Keratinocyte (primary cell): ENCODE measurements at regions not wholly inside any gene's neighbourhood (a gene's known extent, or its start where the extent isn't known, plus 50 kb on each side); places are given as distances from the start of the nearest gene placed in this dataset.
A peak's percentile ranks its signal among the peaks of the same experiment; 100 is the strongest.

Experiments used
- DNase-seq: peaks from one replicate; pipeline ENCODE4 v3.0.0-alpha.2; 2011; ENCODE audit warnings: low read depth, missing footprints, low spot score
- FAIRE-seq: peaks from 2 replicates; lab custom pipeline; 2011; peaks lifted over from hg19 to GRCh38; lab: Jason Lieb, UNC
- H2AFZ ChIP-seq: 2 replicates; pipeline ENCODE4 v1.6.0; 2012; ENCODE audit warnings: low read length, control low read depth, inconsistent platforms; ENCODE audit not compliant: control insufficient read depth
- H3K27ac ChIP-seq: 2 replicates; pipeline ENCODE4 v1.5.1; 2011; ENCODE audit warnings: low read length; ENCODE audit not compliant: control insufficient read depth, insufficient read depth
- H3K27me3 ChIP-seq: 3 replicates; pipeline ENCODE4 v1.6.0; 2011; ENCODE audit warnings: low read length; ENCODE audit not compliant: control insufficient read depth, insufficient read depth; ENCODE audit errors: extremely low read depth
- H3K36me3 ChIP-seq, 2 experiments: 2 replicates in 1 of 2; 3 replicates in 1 of 2; pipeline ENCODE4 v1.5.1; 2011; ENCODE audit warnings: low read length in 2 of 2, mild to moderate bottlenecking in 1 of 2; ENCODE audit not compliant: control insufficient read depth in 2 of 2, insufficient read depth in 2 of 2; ENCODE audit errors: extremely low read depth in 1 of 2
- H3K4me1 ChIP-seq: 3 replicates; pipeline ENCODE4 v1.5.1; 2011; ENCODE audit warnings: low read length; ENCODE audit not compliant: control insufficient read depth, insufficient read depth; ENCODE audit errors: extremely low read depth
- H3K4me2 ChIP-seq: 3 replicates; pipeline ENCODE4 v1.6.0; 2011; ENCODE audit warnings: low read depth, low read length; ENCODE audit not compliant: control insufficient read depth, insufficient read depth; ENCODE audit errors: extremely low read depth
- H3K4me3 ChIP-seq, 3 experiments: fragments of 200-600 bp in 1 of 3; sonication (generic) in 1 of 3; 2 replicates in 2 of 3; 3 replicates in 1 of 3; pipeline ENCODE4 v1.5.1; 2011 to 2016; ENCODE audit warnings: low read length in 3 of 3, mild to moderate bottlenecking in 3 of 3, control low read depth in 2 of 3, inconsistent platforms in 1 of 3, low read depth in 1 of 3, mixed read lengths in 1 of 3, mixed run types in 1 of 3, moderate library complexity in 1 of 3; ENCODE audit not compliant: control insufficient read depth in 2 of 3, insufficient read depth in 2 of 3; ENCODE audit errors: extremely low read depth in 1 of 3
- H3K79me2 ChIP-seq: 2 replicates; pipeline ENCODE4 v1.6.0; 2012; ENCODE audit warnings: low read length; ENCODE audit not compliant: control insufficient read depth, insufficient read depth
- H3K9ac ChIP-seq: 3 replicates; pipeline ENCODE4 v1.6.0; 2011; ENCODE audit warnings: low read length; ENCODE audit not compliant: control insufficient read depth, insufficient read depth; ENCODE audit errors: extremely low read depth
- H3K9me1 ChIP-seq: 3 replicates; pipeline ENCODE4 v1.6.0; 2011; ENCODE audit warnings: low read length; ENCODE audit not compliant: control insufficient read depth, insufficient read depth; ENCODE audit errors: extremely low read depth
- H3K9me3 ChIP-seq: 2 replicates; pipeline ENCODE4 v1.5.1; 2012; ENCODE audit warnings: low read depth, low read length; ENCODE audit not compliant: control insufficient read depth
- H4K20me1 ChIP-seq: 3 replicates; pipeline ENCODE4 v1.6.0; 2011; ENCODE audit warnings: low read length; ENCODE audit not compliant: control insufficient read depth, insufficient read depth; ENCODE audit errors: extremely low read depth
- EZH2 ChIP-seq: IDR thresholded peaks from one replicate; pipeline ENCODE4 v1.6.1; 2012; ENCODE audit warnings: inconsistent platforms, mild to moderate bottlenecking, low read length, moderate library complexity
- dilution Hi-C: fragments of 300-500 bp; cut with MboI; formaldehyde crosslinking; loops from one replicate; pipeline ENCODE4 v1.7.0; 2020; ENCODE audit warnings: low sequenced_read_pairs; ENCODE audit not compliant: extremely low pct_ligation_motif_present
- TF ChIP-seq, protein P1 (sequence below), 3 experiments: IDR thresholded peaks in 1 of 3; conservative IDR thresholded peaks in 1 of 3; optimal IDR thresholded peaks in 1 of 3; 2 replicates in 2 of 3; 3 replicates in 1 of 3; pipeline versions ENCODE3 to v1.5.1; 2011; ENCODE audit warnings: low read length in 3 of 3, mild to moderate bottlenecking in 3 of 3, moderate library complexity in 2 of 3, control low read depth in 1 of 3, inconsistent platforms in 1 of 3; ENCODE audit not compliant: insufficient read depth in 2 of 3; ENCODE audit errors: extremely low read depth in 1 of 3

DNA sequence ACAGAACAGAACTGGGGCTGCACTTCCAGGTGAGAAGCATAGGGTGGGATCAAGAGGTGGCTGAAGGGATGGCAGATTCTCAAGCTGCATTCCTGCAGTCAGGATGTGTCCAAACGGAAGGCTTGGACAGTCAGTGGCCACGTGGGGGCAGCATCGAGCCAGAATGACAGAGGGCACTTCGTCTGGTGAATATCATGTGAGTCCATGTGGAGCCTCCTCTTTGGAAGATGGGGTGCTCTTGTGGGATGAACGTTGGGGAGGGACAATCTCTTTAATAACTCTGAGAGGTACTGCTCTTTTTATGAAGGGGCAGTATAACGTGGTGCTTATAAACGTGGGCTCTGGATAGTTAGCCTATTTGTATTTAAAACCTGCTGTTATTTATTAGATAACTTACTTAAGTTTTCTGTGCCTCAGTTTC, 154.9 kb upstream of the NAV2 start:
- FAIRE-seq, result peak; percentile 52
- H3K27ac ChIP-seq, result no peak overlapping the region
- no peak for TF ChIP-seq EZH2
- TF ChIP-seq, protein P1, sequence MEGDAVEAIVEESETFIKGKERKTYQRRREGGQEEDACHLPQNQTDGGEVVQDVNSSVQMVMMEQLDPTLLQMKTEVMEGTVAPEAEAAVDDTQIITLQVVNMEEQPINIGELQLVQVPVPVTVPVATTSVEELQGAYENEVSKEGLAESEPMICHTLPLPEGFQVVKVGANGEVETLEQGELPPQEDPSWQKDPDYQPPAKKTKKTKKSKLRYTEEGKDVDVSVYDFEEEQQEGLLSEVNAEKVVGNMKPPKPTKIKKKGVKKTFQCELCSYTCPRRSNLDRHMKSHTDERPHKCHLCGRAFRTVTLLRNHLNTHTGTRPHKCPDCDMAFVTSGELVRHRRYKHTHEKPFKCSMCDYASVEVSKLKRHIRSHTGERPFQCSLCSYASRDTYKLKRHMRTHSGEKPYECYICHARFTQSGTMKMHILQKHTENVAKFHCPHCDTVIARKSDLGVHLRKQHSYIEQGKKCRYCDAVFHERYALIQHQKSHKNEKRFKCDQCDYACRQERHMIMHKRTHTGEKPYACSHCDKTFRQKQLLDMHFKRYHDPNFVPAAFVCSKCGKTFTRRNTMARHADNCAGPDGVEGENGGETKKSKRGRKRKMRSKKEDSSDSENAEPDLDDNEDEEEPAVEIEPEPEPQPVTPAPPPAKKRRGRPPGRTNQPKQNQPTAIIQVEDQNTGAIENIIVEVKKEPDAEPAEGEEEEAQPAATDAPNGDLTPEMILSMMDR (optimal IDR thresholded peaks at IDR 0.05 in 1 of 3, IDR thresholded peaks at IDR 0.05 in 1 of 3, conservative IDR thresholded peaks at IDR 0.05 in 1 of 3; ENCODE audit: extremely low read depth in 1 of 3, insufficient read depth in 2 of 3, low read length in 3 of 3), result peak; percentile 86 to 97 (median 94)

DNA sequence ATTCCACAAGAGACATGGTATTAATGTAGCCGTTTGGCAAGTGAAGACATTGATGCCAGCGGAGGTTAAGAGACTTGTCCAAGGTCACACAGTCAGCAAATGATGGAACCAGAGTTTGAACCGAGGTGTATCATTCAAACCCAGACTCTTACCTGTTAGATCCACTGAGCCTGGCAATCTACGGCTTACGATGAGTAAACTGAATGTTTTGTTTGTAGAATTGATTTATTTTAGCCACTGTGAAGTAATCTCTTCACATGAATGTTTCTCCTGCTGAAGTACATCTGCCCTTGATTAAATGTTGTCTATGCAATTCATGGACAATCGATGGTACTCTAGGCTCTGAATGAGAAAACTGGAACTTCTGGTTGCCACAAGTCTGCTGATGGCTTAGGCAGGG, 155.5 kb upstream of the NAV2 start:
- dilution Hi-C loops, result no loop called here

More for the DNA sequence above, 154.9 kb upstream of the NAV2 start:
- Histone ChIP-seq H3K4me3 (no peak overlapping the region), H3K4me1 (no peaks in the 10 kb centered on the region), H3K79me2 (no peaks in the 10 kb centered on the region), H3K9me3 (no peaks in the 10 kb centered on the region), H4K20me1 (no peaks in the 10 kb centered on the region), H3K36me3 (no peaks in the 10 kb centered on the region), H3K27me3 (no peaks in the 10 kb centered on the region), H3K9me1 (no peaks in the 10 kb centered on the region), H3K4me2 (no peak overlapping the region), H3K9ac (no peak overlapping the region), H2AFZ (no peak overlapping the region)
- dilution Hi-C loops, result no loop called here
- peak; percentile 19 for DNase-seq

More for the DNA sequence above, 155.5 kb upstream of the NAV2 start:
- H3K27me3 ChIP-seq, result no peaks in the 10 kb centered on the region
- FAIRE-seq, result no peak
- no peaks in the 10 kb centered on the region for H3K9me3 ChIP-seq
- no peaks in the 10 kb centered on the region for H3K9me1 ChIP-seq
- DNase-seq, result no peak
- no peak overlapping the region for H3K4me3 ChIP-seq
- no peak overlapping the region for H3K4me2 ChIP-seq
- no peaks in the 10 kb centered on the region for H3K4me1 ChIP-seq
- no peaks in the 10 kb centered on the region for H3K79me2 ChIP-seq
- no peaks in the 10 kb centered on the region for H3K36me3 ChIP-seq
- H2AFZ ChIP-seq, result no peak overlapping the region
- H3K27ac ChIP-seq, result no peak overlapping the region
- no peak overlapping the region for H3K9ac ChIP-seq
- TF ChIP-seq, protein P1 (optimal IDR thresholded peaks at IDR 0.05 in 1 of 3, IDR thresholded peaks at IDR 0.05 in 1 of 3, conservative IDR thresholded peaks at IDR 0.05 in 1 of 3; ENCODE audit: extremely low read depth in 1 of 3, insufficient read depth in 2 of 3, low read length in 3 of 3), result no peak
- TF ChIP-seq EZH2, result no peak
- no peaks in the 10 kb centered on the region for H4K20me1 ChIP-seq
